HG03139 (cell line): ENCODE measurements at regions not wholly inside any gene's neighbourhood (a gene's known extent, or its start where the extent isn't known, plus 50 kb on each side); places are given as distances from the start of the nearest gene placed in this dataset.
A peak's percentile ranks its signal among the peaks of the same experiment; 100 is the strongest.

Experiments
- ATAC-seq: cut with Tn5 transposase; IDR thresholded peaks from one replicate; pipeline ENCODE4 v1.9.1; 2021; ENCODE audit not compliant: unreplicated experiment

DNA sequence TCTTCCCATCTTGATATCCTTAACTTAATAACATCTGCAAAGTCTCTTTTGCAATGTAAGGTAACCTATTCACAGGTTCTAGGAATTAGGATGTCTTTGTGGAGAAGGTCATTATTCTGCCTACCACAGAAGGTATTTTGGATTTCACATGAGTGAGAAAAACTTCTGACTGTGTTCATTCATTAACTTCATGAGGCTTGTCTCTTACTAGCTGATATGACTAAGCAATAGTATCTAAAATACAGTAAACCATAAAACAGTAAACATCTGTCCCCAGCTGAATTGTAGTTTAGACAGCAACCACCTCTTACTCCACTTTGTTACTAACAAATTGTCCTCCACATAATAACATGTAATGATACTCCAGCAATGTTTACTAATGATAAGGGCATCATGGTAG is 198.1 kb downstream of the SEC23A start:
- no peak for ATAC-seq

DNA sequence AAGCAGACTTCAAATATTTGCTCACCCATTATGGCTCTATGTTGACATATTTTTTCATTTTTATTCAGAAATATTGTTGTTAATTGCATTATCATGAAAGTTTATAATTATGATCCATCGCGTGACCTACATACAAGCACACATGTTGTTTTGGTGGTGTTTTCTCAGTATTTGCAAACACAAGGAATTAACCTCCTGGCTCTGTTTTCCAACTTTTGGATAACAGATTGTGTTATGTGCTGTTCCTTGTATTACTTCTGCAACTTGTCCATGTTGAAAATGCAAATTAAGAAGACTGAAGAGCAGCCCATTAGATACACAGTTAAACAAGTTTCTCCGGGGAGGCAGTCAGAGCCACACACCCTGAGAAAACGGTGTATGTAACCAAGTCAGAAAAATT is 201.2 kb downstream of the SEC23A start:
- ATAC-seq = no peak

DNA sequence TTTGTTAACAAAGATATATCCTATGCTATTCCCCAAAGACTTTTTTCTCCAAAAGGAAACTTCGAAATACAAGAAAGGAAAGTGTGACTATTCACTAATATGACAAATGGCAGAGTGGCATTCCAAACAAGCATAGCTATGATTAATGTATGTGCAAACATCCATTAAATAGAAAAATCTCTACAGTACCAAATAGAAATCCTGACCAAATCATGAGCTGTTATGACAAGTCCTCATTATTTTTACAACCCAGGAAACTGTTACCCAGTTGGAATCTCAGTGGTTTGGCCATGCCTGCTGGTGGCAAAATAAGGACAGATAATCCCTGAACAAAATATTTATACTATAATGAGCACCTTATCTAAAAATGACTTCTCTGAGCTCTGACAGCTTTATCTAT is 202.1 kb downstream of the SEC23A start:
- no peak for ATAC-seq

DNA sequence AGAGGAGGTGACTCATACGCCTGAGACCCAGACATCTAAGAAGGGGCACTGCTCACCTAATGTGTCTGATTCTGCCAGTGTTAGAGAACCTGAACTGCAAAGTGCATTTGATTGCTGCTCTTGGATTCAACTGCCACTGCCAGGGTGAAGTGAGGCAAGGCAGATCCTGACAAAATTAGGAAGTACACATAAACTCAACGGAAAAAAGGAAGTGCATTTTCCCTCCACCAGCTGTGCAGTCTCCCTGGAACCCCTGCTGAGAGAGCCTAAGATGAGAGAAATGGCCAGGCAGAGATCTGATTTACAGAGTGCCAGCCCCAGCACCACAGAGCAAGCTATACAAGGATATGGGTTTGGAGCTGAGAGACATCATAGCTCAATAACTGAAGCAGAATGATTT is 215.3 kb downstream of the SEC23A start:
- no peak for ATAC-seq

DNA sequence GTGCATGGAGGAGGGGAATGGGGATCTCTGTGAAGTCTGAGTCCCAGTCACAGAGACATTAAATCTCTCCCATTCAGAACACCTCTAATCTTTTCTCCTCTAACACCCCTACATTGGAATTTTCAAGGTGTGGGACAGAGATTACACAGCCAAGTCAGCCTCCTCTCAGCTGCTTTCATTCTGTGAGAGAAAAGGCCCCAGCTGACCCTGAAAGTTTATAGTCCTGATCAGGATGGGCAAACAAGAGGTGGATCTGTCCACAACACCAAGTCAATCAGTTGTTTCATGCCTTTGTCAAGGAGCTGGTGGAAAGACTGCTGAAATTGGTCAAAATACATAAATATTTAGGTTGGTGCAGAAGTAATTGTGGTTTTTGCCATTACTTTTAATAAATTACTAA is 218.9 kb downstream of the SEC23A start:
- no peak for ATAC-seq

DNA sequence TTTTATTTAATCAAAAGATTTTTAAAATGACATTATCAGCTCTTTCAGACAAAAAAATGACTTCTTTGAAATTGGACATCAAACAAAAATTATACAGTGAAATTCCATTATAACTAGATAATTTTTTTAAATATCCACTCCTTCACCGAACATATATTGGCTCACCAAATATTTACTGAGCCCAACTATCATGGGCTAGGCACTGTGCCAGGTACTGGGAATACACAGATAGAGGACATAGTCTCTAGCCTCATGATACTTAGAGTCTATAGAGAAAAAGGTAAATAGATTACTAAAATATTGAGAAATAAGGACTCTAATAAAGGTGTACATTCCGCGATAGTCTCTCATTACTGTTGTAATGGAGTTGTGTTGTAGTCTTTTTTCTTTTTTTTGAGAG is 219.9 kb downstream of the SEC23A start:
- ATAC-seq = no peak

DNA sequence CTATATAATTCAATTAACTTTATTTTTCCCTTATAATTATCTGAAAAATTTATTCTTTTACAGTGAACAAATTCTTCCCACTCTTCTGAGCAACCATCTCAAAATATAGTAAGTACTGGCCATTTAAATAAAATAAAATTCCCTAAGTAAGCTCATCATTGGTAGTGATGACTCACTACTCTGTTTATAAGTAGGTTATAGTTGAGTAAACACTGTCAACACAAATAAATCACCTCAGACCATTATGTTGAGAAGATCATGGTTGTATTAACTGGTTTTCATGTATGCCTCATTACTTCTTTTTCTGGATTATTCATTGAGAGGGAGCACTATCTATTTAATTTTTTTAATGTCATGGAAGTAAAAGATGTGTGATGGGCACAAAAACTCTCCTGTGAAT is 220.5 kb downstream of the SEC23A start:
- no peak for ATAC-seq

DNA sequence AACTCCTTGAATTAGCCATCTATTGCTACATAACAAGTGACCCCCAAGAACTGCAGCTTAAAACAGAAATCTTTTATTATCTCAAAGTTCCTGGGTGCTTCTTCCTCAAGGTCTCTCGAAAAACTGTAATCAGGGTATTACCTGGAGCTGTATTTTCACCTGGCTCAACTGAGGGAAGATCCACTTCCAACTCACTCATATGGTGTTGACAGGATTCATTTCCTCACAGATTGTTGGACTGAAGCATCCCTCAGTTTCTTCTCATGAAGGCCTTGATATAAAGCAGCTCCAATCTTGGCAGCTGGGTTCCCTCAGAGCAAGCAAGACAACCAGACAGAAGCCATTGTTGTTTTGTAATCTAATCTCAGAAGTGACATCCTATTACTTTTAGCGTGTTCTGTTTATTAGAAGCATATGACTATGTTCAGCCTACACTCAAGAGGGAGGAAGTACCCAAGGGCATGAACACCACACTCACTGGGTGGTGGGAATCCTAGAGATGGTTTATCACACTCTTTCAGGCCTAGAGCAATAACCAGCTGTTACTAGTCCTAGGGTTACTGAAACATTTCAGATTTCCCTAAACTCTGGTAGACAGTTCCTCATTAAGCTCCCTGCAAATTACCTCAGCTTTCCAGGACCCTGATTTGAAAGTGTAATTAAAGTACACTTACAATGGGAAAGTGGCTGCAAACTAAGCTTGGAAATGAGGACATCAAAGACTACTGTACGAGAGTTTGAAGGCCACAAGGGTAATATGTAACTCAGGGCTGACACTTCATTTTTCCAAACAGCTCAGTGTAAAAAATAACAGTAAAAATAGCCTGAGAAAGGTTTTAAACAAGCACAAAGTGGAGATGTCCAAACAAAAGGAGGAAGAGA is 222.2 kb downstream of the SEC23A start:
- ATAC-seq = no peak

DNA sequence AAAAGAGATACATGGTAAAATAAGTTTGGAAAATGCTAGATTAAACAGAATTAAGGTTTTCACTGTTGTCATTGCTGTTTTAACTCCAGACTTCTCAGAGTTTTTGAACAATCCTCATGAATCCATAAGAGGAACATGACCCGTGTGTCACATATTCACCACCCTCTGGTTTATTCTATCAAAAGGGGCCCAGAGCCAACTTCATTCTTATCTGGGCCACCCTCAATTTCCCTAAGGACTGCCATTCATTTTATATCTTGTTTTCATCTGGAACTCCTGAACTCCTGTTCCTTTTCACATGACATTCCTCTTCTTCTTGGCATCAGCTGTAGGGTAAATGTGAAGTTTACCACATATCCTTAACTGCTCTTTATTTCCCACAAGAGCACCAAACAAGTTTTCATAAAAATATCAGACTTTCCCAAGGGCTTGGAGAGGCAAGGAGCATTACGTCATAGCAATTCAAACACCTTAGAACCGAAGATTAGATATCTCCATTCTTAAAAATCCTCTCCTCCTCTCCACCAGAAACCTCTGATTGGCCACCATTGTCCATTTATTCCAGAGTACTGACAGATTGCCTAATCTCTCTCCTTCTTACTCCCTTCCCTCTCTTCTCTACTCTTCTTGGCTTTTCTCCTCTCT is 225.2 kb downstream of the SEC23A start:
- no peak for ATAC-seq

DNA sequence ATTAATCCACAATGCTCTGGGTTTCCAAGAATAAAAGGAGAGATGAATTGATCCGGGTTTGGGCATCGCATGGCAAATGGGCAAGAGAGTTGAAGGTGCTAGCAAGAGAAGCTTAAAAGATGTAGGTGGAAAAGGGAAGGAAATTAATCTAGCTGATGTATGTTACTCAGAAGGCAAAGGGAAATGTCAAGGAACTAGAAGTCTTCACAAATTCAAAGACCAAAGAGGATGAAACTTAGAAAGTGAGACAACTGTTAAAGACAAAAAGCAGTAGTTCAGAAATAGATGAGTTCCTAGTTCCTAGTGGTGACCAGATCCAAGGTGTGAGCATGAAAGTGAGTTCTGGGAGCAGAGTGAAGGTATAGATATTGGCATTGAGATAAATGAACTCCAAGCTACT is 228.3 kb downstream of the SEC23A start:
- ATAC-seq = no peak

DNA sequence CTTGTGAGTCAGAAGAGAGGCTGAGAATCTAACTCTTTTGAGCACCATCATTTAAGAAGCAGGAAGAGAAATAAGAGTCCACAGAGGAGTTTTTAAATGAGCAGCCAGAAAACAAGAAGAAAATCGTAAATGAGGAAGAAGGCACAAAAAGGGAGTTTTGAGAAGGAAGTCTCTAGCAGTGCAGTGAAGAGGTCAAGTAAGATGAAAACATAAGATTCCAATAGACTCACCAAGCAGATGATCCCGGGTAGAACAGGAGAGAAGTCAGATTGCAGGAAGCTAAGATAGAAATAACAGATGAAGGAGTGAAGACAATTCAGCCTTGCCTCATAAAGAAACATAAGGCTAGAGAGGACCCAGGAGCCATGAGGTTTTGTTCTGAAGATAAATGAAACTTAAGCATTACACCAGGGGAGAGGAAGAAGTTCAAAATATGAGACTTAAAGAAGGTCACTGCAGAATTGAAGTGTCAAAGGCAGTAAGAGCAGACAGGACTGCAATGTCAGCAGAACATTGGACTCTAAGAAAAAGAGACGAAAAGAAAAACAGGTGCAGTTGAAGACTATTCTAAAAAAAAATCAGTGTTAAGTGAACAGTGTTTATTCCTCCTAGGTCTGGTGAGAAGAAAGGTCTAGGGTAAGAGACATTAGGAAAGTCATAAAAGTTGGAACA is 229.0 kb downstream of the SEC23A start:
- ATAC-seq = no peak

DNA sequence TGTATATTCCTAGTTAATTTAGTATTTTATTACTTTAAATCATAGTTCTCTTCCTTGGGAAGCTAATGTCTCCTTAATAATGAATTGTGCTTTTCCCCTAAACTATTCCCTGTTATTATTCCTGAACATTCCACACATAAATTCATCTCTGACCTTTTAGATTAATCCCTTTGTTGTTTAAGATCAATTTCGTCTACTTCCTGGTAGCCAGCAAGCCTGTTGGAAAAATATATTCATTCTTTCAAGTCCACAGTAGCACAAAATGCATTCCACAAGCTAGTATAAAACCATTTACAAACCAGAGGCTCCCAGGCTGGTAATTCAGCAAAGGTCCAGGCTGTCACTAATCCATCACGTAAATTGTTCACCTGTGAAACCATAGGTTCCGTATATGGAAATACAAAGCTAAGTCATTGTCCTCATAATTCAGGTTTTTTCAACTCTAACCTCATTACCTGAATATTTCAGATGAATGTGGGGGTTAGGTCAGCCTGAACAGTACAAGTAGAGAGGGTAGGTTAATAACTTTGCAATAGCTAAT is 232.7 kb downstream of the SEC23A start:
- no peak for ATAC-seq

DNA sequence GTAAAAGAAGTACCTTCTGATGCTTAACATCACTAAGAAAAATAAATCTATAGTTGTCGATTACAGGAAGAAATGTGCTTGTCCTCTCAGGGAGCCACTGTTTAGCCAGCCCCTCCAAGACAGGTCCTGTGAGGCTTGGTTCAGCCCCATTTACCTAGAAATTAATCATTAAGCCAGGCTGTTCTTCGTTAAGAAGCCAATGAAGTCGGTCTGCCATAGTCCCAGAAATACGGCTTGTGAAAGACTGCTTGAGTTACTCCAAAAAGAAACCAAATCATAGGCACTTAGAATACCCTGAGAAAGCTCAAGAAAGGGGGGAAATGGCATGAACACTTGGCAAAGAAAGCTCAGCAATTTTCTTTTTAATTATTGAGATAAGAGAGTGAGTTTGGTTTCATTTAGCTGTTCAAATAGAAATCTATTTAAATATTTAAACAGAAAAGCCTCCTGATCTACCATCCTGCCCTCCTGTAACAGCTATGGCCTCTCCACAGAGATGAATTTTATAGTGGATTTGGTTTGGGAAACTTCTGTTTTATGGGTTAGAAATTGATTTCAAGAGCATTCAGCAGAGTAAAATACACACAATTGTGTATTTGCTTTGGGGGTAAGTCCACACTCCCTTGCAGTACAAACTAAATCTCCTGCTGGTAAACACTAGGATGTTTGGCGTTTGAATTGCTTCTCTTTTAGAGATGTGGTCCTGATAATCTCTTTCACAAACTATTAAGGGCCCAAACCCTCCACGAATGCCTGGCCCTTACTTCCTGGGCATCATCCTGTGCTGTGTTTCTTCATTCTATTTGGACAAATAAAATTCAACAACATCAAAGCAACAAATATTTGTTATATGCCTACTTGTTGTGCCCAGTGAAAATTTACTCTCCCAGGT is 234.4 kb downstream of the SEC23A start:
- ATAC-seq = no peak

DNA sequence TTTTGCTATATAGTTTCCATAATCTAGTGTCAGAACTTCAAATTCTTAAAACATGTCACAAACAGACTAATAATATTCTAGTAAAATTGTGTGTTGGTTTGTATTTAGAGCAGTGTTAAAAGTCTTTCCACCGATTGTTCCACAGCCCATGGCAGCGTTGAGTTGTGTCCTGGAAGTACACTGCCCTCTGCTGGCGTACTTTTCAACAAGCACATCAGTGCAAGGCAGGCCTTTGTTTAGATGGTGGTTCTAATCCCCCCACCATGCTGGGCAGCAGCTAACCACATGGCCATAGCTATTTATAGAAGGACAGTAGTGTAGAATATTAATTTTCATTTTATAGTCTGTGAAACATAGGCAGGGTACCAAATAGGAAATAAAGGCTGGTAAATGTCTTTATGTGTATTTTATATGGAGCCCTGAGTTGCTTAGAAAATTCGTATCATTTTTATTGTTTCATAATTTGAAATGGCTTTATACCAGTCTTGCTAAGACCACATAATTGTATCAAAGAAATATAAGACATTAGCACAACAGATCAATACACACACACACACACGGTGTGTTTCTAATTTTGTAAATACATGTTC is 235.4 kb downstream of the SEC23A start:
- peak; percentile 93 for ATAC-seq

DNA sequence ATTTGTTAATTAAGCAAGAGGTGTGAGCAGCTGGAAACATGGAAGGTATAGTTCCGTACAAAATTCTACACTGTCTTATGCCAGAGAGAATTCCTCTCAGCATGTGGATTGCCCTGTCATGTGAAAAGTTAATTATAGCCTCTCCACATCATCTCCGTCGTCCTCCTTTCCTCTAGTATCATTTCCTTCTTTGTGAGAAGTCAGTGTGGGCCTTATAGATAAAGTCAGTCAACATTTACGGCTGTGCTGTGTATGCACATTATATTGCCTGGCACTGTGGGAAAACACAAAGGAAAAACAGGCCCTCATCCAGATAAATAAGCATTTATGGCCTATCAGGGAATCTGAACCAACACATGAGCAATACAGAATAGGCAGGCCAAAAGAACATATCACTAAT is 236.6 kb downstream of the SEC23A start:
- no peak for ATAC-seq

DNA sequence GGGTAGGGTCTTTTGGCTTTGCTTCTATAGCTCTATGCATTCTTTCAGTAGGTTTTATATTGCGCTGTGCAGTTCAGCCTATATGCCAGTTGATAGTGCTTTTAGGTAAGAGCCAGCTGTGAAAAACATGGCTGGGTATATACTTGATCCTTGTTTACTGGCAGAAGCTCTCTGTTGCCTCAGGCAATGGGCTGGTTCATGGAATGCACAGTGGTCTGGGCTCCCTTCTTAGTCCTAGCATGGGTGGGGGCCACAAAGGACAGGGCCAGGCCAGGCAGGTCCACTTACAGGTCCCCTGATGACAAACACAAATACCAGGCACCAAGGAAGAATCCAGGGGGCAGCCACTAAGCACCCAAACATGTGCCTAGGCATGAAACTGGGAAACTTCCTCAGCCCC is 240.7 kb downstream of the SEC23A start:
- no peak for ATAC-seq

DNA sequence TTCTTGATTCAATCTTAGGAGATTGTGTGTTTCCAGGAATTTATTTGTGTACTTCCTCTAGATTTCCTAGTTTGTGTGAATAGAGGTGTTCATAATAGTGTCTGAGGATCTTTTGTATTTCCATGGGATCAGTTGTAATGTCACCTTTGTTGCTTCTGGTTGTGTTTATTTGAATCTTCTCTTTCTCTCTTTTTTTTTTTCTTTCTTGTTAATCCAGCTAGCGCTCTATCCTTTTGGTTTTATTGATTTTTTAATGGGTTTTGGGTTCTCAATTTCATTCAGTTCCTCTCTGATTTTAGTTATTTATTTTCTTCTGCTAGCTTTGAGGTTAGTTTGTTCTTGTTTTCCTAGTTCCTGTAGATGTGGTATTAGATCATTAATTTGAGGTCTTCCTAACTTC is 242.5 kb downstream of the SEC23A start:
- ATAC-seq = no peak

DNA sequence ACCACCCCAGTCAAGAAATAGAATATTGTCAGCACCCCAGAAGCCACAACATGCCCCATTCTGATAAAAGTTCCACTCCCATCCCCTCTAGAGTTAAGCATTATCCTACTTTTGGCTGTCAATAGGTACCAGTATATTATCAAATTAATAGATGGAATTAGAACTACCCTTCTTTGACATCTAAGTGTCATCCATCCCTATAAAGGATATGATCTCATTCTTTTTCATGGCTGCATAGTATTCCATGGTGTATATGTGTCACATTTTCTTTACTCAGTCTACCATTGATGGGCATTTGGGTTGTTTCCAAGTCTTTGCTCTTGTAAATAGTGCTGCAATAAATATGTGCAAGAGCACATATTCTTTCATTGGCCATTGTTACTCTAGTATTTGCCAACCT is 246.2 kb downstream of the SEC23A start:
- no peak for ATAC-seq

DNA sequence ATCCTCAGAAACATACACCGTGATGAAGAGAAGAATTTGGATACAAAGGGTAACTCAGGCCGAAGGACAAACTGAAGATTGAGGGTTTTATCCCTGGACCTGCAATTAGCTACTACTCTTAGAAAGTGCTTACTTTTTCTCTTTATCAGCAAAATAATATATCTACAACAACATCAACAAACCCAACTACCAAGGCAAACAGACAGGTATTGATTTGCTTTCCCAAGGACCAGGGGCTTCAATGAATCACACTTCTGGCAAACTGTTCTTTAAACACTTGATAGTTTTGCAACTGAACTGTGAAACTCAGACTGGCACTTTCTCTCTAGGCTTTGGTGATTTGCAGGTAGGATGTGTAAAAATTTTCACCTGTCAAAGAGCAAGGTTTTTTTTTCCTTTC is 247.5 kb downstream of the SEC23A start:
- ATAC-seq = no peak

DNA sequence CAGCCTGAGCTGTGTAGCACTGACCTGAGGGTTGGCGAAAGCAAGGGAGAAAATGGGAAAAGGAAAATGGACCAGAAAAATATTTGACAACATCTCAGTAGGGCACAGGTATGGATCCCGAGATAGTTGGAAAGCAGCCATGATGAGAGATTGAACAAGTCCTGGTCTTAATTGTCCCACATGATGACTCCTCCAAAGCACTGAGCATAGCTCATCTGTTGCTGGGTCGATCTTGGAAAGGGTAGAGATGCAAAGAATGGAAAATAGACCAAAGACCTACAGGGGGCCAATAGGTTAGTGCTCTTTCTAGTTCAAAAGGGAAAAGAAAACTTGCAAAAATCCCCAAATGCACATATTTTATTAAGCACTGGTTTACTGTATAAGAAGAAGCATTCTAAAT is 251.9 kb downstream of the SEC23A start:
- no peak for ATAC-seq
